ENCODE measurements at regions not wholly inside any gene's neighbourhood (a gene's known extent, or its start where the extent isn't known, plus 50 kb on each side); places are given as distances from the start of the nearest gene placed in this dataset.

DNA sequence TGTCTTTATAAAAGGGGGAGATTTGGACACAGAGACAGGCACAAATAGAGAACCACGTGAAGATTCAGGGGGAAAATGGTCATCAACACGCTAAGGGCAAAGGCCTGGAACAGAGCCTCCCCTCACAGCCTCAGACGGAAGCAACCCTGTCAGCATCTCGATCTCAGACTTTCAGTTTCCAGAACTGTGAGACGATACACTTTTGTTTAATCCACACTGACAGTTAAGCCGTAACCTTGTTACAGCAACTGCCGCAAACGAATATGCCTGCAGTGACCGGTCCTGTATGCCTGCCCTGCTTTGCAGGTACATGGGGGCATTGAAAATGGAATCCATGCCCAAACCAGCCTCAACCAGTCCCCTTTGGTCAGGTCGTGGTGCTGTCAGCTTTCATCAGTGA is 139.5 kb downstream of the ATPSCKMT start:
- TF ChIP-seq, protein P1, sequence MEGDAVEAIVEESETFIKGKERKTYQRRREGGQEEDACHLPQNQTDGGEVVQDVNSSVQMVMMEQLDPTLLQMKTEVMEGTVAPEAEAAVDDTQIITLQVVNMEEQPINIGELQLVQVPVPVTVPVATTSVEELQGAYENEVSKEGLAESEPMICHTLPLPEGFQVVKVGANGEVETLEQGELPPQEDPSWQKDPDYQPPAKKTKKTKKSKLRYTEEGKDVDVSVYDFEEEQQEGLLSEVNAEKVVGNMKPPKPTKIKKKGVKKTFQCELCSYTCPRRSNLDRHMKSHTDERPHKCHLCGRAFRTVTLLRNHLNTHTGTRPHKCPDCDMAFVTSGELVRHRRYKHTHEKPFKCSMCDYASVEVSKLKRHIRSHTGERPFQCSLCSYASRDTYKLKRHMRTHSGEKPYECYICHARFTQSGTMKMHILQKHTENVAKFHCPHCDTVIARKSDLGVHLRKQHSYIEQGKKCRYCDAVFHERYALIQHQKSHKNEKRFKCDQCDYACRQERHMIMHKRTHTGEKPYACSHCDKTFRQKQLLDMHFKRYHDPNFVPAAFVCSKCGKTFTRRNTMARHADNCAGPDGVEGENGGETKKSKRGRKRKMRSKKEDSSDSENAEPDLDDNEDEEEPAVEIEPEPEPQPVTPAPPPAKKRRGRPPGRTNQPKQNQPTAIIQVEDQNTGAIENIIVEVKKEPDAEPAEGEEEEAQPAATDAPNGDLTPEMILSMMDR (IDR thresholded peaks at IDR 0.05) = no peak
- no peak for TF ChIP-seq EZH2 (IDR thresholded peaks at IDR 0.05)
- TF ChIP-seq EZH2phosphoT487 (IDR thresholded peaks at IDR 0.05) = no peak

Measured in neural progenitor cell (in vitro differentiated cells).